Epithelial cell of prostate (primary cell): ENCODE measurements at regions not wholly inside any gene's neighbourhood (a gene's known extent, or its start where the extent isn't known, plus 50 kb on each side); places are given as distances from the start of the nearest gene placed in this dataset.
A peak's percentile ranks its signal among the peaks of the same experiment; 100 is the strongest.

ENCODE experiments used
- DNase-seq: peaks from one replicate; pipeline ENCODE4 v3.0.0-alpha.2; 2011; ENCODE audit warnings: low read depth, low spot score
- H3K27ac ChIP-seq: fragments of 450-650 bp; 2 replicates; pipeline ENCODE4 v1.5.1; 2017; ENCODE audit warnings: mild to moderate bottlenecking

GRCh38 chr12:94056419-94057158 is 91.8 kb upstream of the PLXNC1 start:
- no peak overlapping the region for H3K27ac ChIP-seq
- DNase-seq = no peak

GRCh38 chr12:94057262-94058151 is 90.9 kb upstream of the PLXNC1 start:
- no peak for DNase-seq
- H3K27ac ChIP-seq = no peak overlapping the region

DNA sequence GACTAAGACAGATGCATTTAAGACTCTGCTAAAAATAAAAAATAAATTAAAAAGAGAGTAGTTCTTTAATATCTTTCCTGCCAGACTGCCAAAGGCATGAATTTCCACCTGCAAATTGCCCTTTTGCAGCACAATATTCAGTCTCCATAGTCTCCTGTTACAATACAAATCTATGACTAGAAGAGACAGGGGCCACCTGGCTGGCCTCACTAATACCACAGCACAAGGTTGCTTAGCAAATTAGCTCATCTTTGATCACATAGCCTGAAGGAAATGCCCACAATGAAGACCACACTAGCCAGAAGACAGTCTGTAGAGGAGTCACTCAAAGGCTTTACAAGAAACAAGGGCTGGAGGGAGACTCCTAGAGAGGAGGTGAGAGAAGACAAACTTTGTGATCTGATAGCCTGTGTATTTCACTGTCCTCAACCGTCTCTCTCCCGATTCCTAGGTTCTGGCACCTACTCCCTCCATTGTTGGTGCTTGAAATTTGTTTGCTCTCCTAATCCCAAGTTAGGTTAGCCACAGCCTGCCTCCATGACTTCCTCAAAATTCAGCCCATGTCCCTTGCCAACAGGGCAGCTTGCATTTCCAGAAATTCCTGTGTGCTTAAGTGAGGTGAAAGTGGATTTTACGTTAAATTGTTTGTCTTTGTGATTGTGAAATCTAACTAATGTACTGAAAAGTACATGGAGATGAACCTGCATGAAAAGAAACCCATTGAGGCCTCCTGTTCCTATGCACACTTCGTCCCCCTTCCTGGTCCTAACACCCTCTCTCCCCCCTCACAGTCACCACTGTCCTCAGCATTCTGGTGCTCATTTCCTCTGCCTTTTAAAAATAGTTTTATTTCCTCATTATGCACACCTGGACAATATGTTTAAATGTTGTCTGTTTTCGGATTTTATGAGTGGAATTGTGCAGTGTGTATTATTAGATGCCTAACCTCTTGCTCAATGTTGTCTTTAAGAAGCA is 88.7 kb upstream of the PLXNC1 start:
- DNase-seq = no peak
- no peak overlapping the region for H3K27ac ChIP-seq

- no peak for DNase-seq
- H3K27ac ChIP-seq = no peak overlapping the region
Observed at GRCh38 chr12:94062194-94062593, 86.2 kb upstream of the PLXNC1 start.

DNA sequence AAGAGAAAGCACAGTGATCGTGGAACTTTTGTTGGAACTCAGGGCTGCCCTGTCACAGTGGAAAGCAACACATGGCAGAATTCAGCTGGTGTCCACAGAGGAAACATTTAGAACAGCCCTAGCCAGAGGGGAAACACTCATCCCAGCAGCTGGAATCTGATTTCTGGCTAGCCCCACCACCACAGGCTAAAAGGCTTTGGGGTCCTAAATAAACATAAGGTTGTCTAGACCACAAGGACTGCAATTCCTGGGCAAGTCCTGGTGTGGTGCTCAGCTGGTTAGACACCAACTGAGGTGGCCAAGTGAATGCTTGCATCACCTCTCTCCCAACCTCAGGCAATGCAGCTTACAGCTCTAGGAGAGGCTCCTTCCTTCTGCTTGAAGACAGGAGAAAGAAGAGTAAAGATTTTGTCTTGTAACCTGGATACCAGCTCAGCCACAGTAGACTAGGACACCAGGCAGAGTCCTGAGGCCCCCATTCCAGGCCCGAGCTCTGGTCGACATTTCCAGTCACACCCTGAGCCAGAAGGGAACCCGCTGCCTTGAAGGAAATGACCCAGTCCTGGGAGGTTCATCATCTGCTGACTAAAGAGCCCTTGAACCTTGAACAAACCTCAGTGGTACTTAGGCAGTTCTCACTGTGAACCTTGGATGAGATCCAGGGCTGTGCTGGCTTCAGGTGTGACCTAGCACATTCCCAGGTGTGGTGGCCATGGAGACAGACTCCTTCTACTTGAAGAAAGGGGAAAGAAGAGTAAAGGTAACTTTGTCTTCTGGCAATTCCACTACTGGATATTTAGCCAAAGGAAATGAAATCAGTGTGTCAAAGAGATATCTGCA is 85.4 kb upstream of the PLXNC1 start:
- H3K27ac ChIP-seq = no peak overlapping the region
- DNase-seq = no peak

DNA sequence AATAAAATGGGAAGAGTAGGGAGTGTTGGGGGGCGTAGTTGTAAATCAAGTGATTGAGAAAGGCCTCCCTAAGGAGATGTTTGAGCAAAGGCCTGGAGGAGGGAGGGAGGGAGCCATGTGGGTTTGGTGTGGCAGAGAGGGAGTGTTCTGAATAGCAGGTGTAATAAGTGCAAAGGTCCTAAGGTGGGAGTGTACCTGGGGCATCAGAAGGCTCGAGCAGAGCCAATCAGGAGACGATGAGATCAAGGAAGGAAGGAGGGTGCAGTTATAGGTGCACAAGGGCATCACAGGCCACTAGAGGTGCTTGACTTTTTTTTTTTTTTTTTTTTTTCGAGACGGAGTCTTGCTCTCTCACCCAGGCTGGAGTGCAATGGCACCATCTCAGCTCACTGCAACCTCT is 77.9 kb upstream of the PLXNC1 start:
- no peak for DNase-seq
- H3K27ac ChIP-seq = no peak overlapping the region

GRCh38 chr12:94071258-94071657 is 77.1 kb upstream of the PLXNC1 start:
- DNase-seq = no peak
- H3K27ac ChIP-seq = no peak overlapping the region

GRCh38 chr12:94073441-94074051 is 74.8 kb upstream of the PLXNC1 start:
- no peak for DNase-seq
- no peak overlapping the region for H3K27ac ChIP-seq

DNA sequence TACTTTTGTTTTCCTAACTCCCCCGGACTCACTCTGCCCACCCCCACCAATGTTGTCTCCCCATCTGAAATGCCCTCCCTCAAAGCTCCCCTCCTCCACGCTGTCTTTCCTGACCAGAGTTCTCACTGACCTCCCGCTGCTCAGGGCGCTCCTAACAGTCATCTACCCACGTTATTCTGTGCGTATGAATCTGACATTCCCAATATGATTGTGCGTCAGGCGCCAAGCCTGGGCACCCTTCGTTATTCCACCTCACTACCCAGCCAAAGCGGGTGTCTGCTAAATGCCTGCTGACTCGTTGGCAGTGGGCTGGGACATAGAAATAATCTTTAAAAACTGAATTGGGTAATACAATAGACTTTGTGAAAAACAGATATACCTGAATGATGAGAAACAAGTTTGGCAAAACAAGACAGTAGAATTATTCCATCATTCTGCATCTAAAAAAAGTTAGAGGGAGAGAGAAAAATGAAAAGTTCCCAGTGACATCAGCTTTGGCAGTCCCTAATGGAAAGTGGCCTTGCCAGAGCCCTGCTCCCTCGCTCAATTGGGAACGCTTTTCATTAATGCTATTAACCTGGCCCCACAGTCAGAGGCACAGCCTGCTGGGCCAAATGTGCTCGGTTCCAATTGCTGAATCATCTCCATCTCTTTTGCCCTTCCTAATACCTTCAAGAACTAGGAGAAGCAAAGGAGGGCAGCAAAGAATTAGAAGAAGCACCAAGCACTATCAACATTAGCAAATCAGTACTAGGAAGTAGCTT is 74.0 kb upstream of the PLXNC1 start:
- no peak overlapping the region for H3K27ac ChIP-seq
- no peak for DNase-seq

- no peak overlapping the region for H3K27ac ChIP-seq
Observed at GRCh38 chr12:94074980-94075629, 73.3 kb upstream of the PLXNC1 start.

DNA sequence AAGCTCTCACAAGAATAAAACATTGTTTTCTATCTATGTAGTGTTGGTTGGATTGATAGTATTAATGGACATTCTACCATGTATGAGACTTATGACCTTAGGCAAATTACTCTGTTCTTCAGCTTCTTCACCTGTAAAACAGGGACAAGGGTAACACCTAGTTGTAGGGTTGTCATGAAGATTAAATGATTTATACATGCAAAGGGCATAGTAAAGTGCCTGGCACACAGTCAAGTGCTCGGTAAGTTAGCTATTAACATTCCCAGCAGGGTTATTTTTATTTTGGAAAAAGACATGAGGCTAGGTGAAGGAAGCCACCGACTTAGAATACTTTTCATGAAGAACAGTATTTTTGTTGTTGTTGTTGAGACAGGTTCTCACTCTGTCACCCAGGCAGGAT is 71.2 kb upstream of the PLXNC1 start:
- no peak overlapping the region for H3K27ac ChIP-seq
- DNase-seq = no peak

More at GRCh38 chr12:94074980-94075629, 73.3 kb upstream of the PLXNC1 start:
- DNase-seq = peak; percentile 39

- DNase-seq = no peak
- no peak overlapping the region for H3K27ac ChIP-seq
Observed at GRCh38 chr12:94078138-94078723, 70.1 kb upstream of the PLXNC1 start.

- DNase-seq = no peak
- H3K27ac ChIP-seq = no peak overlapping the region
Observed at GRCh38 chr12:94078736-94079509, 69.5 kb upstream of the PLXNC1 start.

DNA sequence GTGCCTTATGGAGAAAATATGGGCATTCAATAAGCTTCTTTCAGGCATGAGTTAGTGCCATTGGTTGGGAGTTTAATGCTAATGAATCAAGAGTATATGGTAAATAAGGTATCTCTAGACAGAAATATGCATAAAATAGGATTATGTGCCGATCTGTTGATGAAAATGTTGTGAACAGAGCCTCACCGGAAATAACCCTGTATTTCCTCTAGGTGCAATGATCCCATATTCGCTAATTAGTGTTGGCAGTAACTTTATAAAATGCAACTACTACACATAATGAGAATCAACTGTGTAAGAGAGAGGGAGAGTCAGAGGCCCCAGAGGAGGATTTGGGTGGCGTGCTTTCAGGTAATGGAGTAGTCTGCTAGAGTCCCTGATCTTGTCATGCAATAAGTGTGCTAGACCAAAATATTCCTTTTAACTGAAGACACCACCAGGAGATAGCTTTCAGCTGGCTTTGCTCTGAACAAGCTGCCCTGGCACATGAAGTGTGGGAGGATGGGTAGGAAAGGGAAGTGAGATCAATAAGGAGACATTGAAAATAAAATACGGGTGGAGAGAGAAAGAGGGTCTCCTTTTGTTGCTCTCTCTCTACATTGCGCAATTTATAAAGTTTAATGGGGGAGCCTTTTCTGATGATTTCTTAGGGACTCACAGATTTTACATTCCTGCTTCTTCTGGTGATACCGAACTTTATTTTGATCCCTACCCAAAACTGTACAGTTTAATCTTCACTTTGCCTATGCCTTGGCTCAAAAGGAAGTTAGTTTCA is 68.6 kb upstream of the PLXNC1 start:
- DNase-seq = no peak
- no peak overlapping the region for H3K27ac ChIP-seq

- DNase-seq = no peak
- H3K27ac ChIP-seq = no peak overlapping the region
Observed at GRCh38 chr12:94080341-94081009, 67.9 kb upstream of the PLXNC1 start.
